DMS79 (cell line): ENCODE measurements at regions not wholly inside any gene's neighbourhood (a gene's known extent, or its start where the extent isn't known, plus 50 kb on each side); places are given as distances from the start of the nearest gene placed in this dataset.

ENCODE experiments used
- DNase-seq: peaks from one replicate; lab custom pipeline; 2025; lab: John Stamatoyannopoulos, UW

- DNase-seq = peak; percentile 98
These were observed 206.6 kb upstream of the GRIK3 start for GRCh38 chr1:37240897-37241296.

GRCh38 chr1:37242501-37242900 is 208.2 kb upstream of the GRIK3 start:
- DNase-seq = no peak

GRCh38 chr1:37243368-37244082 is 209.2 kb upstream of the GRIK3 start:
- no peak for DNase-seq

- no peak for DNase-seq
These were observed 209.8 kb upstream of the GRIK3 start for GRCh38 chr1:37244083-37244480.

- no peak for DNase-seq
These were observed 210.5 kb upstream of the GRIK3 start for GRCh38 chr1:37244815-37245214.

- DNase-seq = no peak
These were observed 212.3 kb upstream of the GRIK3 start for GRCh38 chr1:37246631-37247030.

- no peak for DNase-seq
These were observed 216.1 kb upstream of the GRIK3 start for GRCh38 chr1:37250371-37250770.

GRCh38 chr1:37255136-37255795 is 219.1 kb upstream of the ZC3H12A start:
- DNase-seq = peak; percentile 20

- DNase-seq = no peak
These were observed 218.5 kb upstream of the ZC3H12A start for GRCh38 chr1:37255868-37256267.

GRCh38 chr1:37257646-37258045 is 216.7 kb upstream of the ZC3H12A start:
- no peak for DNase-seq

- peak; percentile 96 for DNase-seq
These were observed 216.3 kb upstream of the ZC3H12A start for GRCh38 chr1:37258068-37258467.

GRCh38 chr1:37259019-37259418 is 215.4 kb upstream of the ZC3H12A start:
- no peak for DNase-seq

GRCh38 chr1:37261129-37261528 is 213.3 kb upstream of the ZC3H12A start:
- no peak for DNase-seq

- DNase-seq = no peak
These were observed 211.8 kb upstream of the ZC3H12A start for GRCh38 chr1:37262439-37263170.

GRCh38 chr1:37265156-37265555 is 209.2 kb upstream of the ZC3H12A start:
- no peak for DNase-seq

- DNase-seq = peak; percentile 81
These were observed 208.4 kb upstream of the ZC3H12A start for GRCh38 chr1:37265786-37266667.

GRCh38 chr1:37267111-37267835 is 207.1 kb upstream of the ZC3H12A start:
- DNase-seq = peak; percentile 98

GRCh38 chr1:37270639-37271038 is 203.7 kb upstream of the ZC3H12A start:
- no peak for DNase-seq

- no peak for DNase-seq
These were observed 201.8 kb upstream of the ZC3H12A start for GRCh38 chr1:37272626-37273025.

- DNase-seq = no peak
These were observed 199.9 kb upstream of the ZC3H12A start for GRCh38 chr1:37274486-37274885.

GRCh38 chr1:37274938-37275631 is 199.3 kb upstream of the ZC3H12A start:
- DNase-seq = no peak
